Dermis blood vessel endothelial cell (primary cell): ENCODE measurements at regions not wholly inside any gene's neighbourhood (a gene's known extent, or its start where the extent isn't known, plus 50 kb on each side); places are given as distances from the start of the nearest gene placed in this dataset.

ENCODE experiments used
- DNase-seq: peaks from one replicate; pipeline ENCODE4 v3.0.0; 2010

DNA sequence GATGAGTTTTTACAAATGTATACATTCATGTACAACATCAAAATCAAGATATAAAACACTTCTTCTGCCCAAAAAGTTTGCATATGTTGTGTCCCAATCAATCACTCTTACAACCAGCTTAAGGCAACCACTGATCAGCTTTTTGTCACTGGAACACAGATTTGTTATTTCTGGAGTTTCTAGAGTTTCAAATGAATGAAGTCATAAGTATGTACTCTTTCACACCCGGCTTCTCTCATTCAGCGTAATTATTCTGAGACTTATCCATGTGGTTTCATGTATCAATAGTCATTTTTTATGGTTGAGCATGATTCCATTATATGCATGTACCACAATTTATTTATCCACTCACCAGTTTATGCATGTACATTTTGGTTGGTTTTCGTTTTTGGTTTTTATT, 53.0 kb upstream of the CORO2B start:
- no peak for DNase-seq

DNA sequence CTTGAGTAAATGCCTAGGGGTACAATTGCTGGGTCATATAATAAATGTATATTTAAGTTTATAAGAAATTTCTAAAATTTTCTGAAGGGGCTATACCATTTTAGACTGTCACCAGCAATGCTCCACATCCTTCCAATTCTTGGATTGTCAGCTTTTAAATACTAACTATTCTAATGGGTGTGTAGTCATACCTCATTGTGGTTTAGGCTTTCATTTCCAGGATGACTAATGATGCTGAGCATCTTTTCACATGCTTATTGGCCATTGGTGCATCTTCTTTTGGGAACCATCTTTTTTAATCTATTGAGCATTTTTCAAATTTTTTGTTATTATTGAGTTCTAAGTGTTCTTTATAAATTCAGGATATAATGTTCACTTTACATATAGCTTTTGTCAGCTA, 52.5 kb upstream of the CORO2B start:
- no peak for DNase-seq

DNA sequence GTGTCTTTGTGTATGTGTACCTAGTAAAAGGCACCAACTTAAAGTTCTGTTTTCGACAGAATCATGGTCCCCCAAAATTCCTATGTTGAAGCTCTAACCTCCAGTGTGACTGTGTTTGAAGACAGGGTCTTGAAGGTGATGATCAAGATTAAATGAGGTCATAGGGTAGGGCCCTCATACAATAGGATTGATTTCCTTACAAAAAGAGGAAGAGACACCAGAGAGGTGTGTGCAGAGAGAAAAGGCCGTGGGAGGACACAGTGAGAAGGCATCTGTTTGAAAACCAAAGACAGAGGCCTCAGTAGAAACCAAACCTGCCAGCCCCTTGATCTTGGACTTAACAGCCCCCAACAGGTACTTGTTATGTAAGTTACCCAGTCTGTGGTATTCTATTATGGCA, 52.0 kb upstream of the CORO2B start:
- no peak for DNase-seq

DNA sequence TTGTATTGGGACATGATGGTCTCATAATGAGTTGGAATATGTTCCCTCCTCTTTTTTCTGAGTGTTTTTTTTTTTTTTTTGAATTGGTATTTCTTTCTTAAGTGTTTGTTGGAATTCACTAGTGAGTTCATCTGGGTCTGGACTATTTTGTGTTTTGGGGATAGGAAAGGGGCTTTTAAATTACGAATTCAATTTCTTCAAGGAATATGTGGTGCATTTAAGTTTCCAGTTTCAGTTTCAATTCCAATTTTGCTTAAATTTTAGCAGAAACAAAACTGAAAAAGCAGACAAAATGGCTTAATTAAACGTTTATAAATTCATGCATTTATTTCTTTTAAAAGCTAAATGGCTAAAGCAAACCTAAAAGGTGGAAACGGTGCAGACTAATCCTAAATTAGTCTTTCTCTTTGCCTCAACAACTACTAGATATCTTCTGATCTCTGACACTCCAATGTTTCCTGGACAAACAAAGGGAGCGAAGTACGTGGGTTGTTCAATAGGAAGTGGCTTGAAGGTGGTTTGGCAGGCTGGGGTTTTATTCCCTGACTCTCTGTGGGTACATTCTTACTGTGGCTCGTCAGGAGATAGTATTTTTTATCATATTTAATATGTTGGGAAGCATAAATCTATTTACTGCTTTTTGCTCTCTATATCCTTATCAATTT, 50.0 kb upstream of the CORO2B start:
- peak; percentile 73 for DNase-seq
